H1 (cell line): ENCODE measurements at regions not wholly inside any gene's neighbourhood (a gene's known extent, or its start where the extent isn't known, plus 50 kb on each side); places are given as distances from the start of the nearest gene placed in this dataset.

Experiments
- ATF3 ChIP-seq: IDR thresholded peaks from 2 replicates; pipeline ENCODE4 v1.6.1; 2011; ENCODE audit warnings: low read depth, mild to moderate bottlenecking, low read length; ENCODE audit not compliant: insufficient read depth
- BCL11A ChIP-seq, 2 experiments: IDR thresholded peaks; one replicate each; pipeline ENCODE4 v1.6.1; 2011; ENCODE audit warnings: low read depth in 2 of 2, low read length in 2 of 2, mild to moderate bottlenecking in 2 of 2
- CHD7 ChIP-seq: fragments of 300-600 bp; sonication (generic); IDR thresholded peaks from 2 replicates; pipeline ENCODE4 v1.7.1; 2012; ENCODE audit warnings: low read length, moderate library complexity, mild to moderate bottlenecking, inconsistent platforms; ENCODE audit not compliant: insufficient replicate concordance
- POLR2A ChIP-seq, 2 experiments: IDR thresholded peaks; 1 replicate in 1 of 2; 2 replicates in 1 of 2; pipeline ENCODE4 v1.6.1; 2011; ENCODE audit warnings: low read depth in 2 of 2, low read length in 2 of 2, mild to moderate bottlenecking in 2 of 2; ENCODE audit errors: control extremely low read depth in 1 of 2
- RFX5 ChIP-seq: IDR thresholded peaks from 2 replicates; pipeline ENCODE4 v1.6.1; 2011; ENCODE audit warnings: low read depth, low read length, improper control_type of control experiment, borderline replicate concordance
- RXRA ChIP-seq: IDR thresholded peaks from 2 replicates; pipeline ENCODE4 v1.6.1; 2011; ENCODE audit warnings: low read depth, mild to moderate bottlenecking, low read length, moderate library complexity; ENCODE audit not compliant: insufficient read depth
- SUZ12 ChIP-seq: fragments of 200-600 bp; sonication (generic); IDR thresholded peaks from 2 replicates; pipeline ENCODE4 v1.6.1; 2012; ENCODE audit warnings: mild to moderate bottlenecking, inconsistent platforms, low read length, moderate library complexity, mixed read lengths
- USF2 ChIP-seq: IDR thresholded peaks from 2 replicates; pipeline ENCODE4 v1.6.1; 2011; ENCODE audit warnings: low read length, improper control_type of control experiment

- no peak for TF ChIP-seq USF2
- no peak for TF ChIP-seq BCL11A (IDR thresholded peaks at IDR 0.05; ENCODE audit: low read depth in 2 of 2, low read length in 2 of 2)
- no peak for TF ChIP-seq SUZ12
- TF ChIP-seq ATF3: no peak
- TF ChIP-seq CHD7: no peak
- no peak for TF ChIP-seq RXRA
- TF ChIP-seq RFX5: no peak
- TF ChIP-seq POLR2A (IDR thresholded peaks at IDR 0.05; ENCODE audit: control extremely low read depth in 1 of 2, low read depth in 2 of 2, low read length in 2 of 2): no peak
- TF ChIP-seq, all 59 proteins: peak for 0
These were observed 146.8 kb upstream of the FRMD4B start (continued) for GRCh38 chr3:69532547-69533224.
